Right cardiac atrium (tissue), 5 donors: ENCODE measurements at regions not wholly inside any gene's neighbourhood (a gene's known extent, or its start where the extent isn't known, plus 50 kb on each side); places are given as distances from the start of the nearest gene placed in this dataset.

Experiments
- ATAC-seq, 2 donors: fragments of 200-7000 bp; cut with Tn5 transposase; one replicate each; pipeline versions ENCODE4 v1.8.0 to v1.9.1; 2020; ENCODE audit warnings: moderate library complexity in 2 of 2, mild to moderate bottlenecking in 1 of 2
- DNase-seq, 3 donors: peaks; one replicate each; pipeline ENCODE4 v3.0.0-alpha.2; 2020
- H3K27ac ChIP-seq: one replicate; pipeline ENCODE4 v1.5.1; 2013; ENCODE audit warnings: mild to moderate bottlenecking, low read length, control low read depth, moderate library complexity
- H3K27me3 ChIP-seq: one replicate; pipeline ENCODE4 v1.6.1; 2013; ENCODE audit not compliant: control insufficient read depth, insufficient read depth
- H3K4me1 ChIP-seq: one replicate; pipeline ENCODE4 v1.6.1; 2013; ENCODE audit warnings: low read length; ENCODE audit not compliant: control insufficient read depth, insufficient read depth
- H3K4me3 ChIP-seq: one replicate; pipeline ENCODE4 v1.5.1; 2013; ENCODE audit warnings: low read length, control low read depth
- H3K9me3 ChIP-seq: one replicate; pipeline ENCODE4 v1.6.1; 2013; ENCODE audit warnings: low read length; ENCODE audit not compliant: control insufficient read depth
- WGBS: extraction: QIAGEN DNeasy Blood & Tissue Kit; methylation state at CpG from one replicate; pipeline ENCODE4 v1.1.7; 2013; 5-methylcytosine and 5-hydroxymethylcytosine counted together
- intact Hi-C, 4 donors: fragments of 100-400 bp; cut with DNase I; formaldehyde crosslinking; loops; one replicate each; pipeline versions ENCODE4 v1.11.0 to v1.14.0; 2022 to 2023
- donor health status: healthy with polysubstance abuse.
- donor health status: DM: no; HTN: yes; CAD: no.
- donor health status: DM: no; HTN: no; CAD: no.
- donor health status: DM: no; HTN: yes; CAD: no; lungs with severe emphysema.
- donor health status: DM: yes; HTN: yes; CAD: no.

GRCh38 chr7:3197567-3198213 is 103.4 kb upstream of the SDK1 start:
- Histone ChIP-seq H3K27ac (no peak overlapping the region), H3K27me3 (no peaks in the 10 kb centered on the region), H3K4me1 (no peaks in the 10 kb centered on the region), H3K9me3 (peaks cover 2% of the 10 kb centered on the region), H3K4me3 (no peak overlapping the region)
- intact Hi-C loops, result no loop called here
- no peak for DNase-seq
- no peak for ATAC-seq
- 79% methylated on average over 11 of the region's 11 CpGs for WGBS

GRCh38 chr7:3198316-3198715 is 102.7 kb upstream of the SDK1 start:
- no peak for ATAC-seq
- intact Hi-C loops, result no loop called here
- H3K27me3 ChIP-seq, result no peaks in the 10 kb centered on the region
- H3K4me1 ChIP-seq, result no peaks in the 10 kb centered on the region
- no peak overlapping the region for H3K27ac ChIP-seq
- H3K9me3 ChIP-seq, result peaks cover 2% of the 10 kb centered on the region
- H3K4me3 ChIP-seq, result no peak overlapping the region
- no peak for DNase-seq

- H3K4me1 ChIP-seq, result no peaks in the 10 kb centered on the region
- WGBS, result 96% methylated on average over 1 of the region's 1 CpG
- ATAC-seq, result no peak
These were observed 100.5 kb upstream of the SDK1 start for GRCh38 chr7:3200504-3200903.

GRCh38 chr7:3201306-3201705 is 99.7 kb upstream of the SDK1 start:
- H3K27ac ChIP-seq, result no peak overlapping the region
- 47% methylated on average over 1 of the region's 1 CpG for WGBS
- DNase-seq (no peak), ATAC-seq (no peak)
- H3K4me3 ChIP-seq, result no peak overlapping the region
- H3K27me3 ChIP-seq, result no peaks in the 10 kb centered on the region
- intact Hi-C loops, result no loop called here
- H3K4me1 ChIP-seq, result no peaks in the 10 kb centered on the region
- no peaks in the 10 kb centered on the region for H3K9me3 ChIP-seq

More at GRCh38 chr7:3200504-3200903, 100.5 kb upstream of the SDK1 start:
- Histone ChIP-seq H3K27ac (no peak overlapping the region), H3K9me3 (no peaks in the 10 kb centered on the region), H3K4me3 (no peak overlapping the region), H3K27me3 (no peaks in the 10 kb centered on the region)
- DNase-seq, result no peak
- intact Hi-C loops, result no loop called here

- no peaks in the 10 kb centered on the region for H3K9me3 ChIP-seq
- no peaks in the 10 kb centered on the region for H3K4me1 ChIP-seq
- WGBS, result 60% methylated on average over 6 of the region's 6 CpGs
- intact Hi-C loops, result no loop called here
- no peak overlapping the region for H3K4me3 ChIP-seq
- DNase-seq, result no peak
- H3K27ac ChIP-seq, result no peak overlapping the region
- ATAC-seq, result peak; percentile 22 to 65
- H3K27me3 ChIP-seq, result no peaks in the 10 kb centered on the region
These were observed 98.9 kb upstream of the SDK1 start for GRCh38 chr7:3201937-3202710.

GRCh38 chr7:3204526-3204925 is 96.5 kb upstream of the SDK1 start:
- H3K27ac ChIP-seq, result no peak overlapping the region
- intact Hi-C loops, result no loop called here
- no peak for DNase-seq
- no peak overlapping the region for H3K4me3 ChIP-seq
- ATAC-seq, result no peak
- no peaks in the 10 kb centered on the region for H3K27me3 ChIP-seq
- WGBS, result 91% methylated on average over 6 of the region's 6 CpGs
- H3K4me1 ChIP-seq, result no peaks in the 10 kb centered on the region
- no peaks in the 10 kb centered on the region for H3K9me3 ChIP-seq

GRCh38 chr7:3206101-3206500 is 95.0 kb upstream of the SDK1 start:
- Histone ChIP-seq H3K27me3 (no peaks in the 10 kb centered on the region), H3K9me3 (no peaks in the 10 kb centered on the region), H3K27ac (no peak overlapping the region), H3K4me1 (no peaks in the 10 kb centered on the region), H3K4me3 (no peak overlapping the region)
- intact Hi-C loops, result no loop called here
- no peak for ATAC-seq
- DNase-seq, result no peak
- 69% methylated on average over 5 of the region's 5 CpGs for WGBS

GRCh38 chr7:3206771-3207191 is 94.3 kb upstream of the SDK1 start:
- ATAC-seq (no peak), DNase-seq (no peak)
- WGBS, result 87% methylated on average over 5 of the region's 5 CpGs
- intact Hi-C loops, result no loop called here
- Histone ChIP-seq H3K4me3 (no peak overlapping the region), H3K27ac (no peak overlapping the region), H3K27me3 (no peaks in the 10 kb centered on the region), H3K9me3 (no peaks in the 10 kb centered on the region), H3K4me1 (no peaks in the 10 kb centered on the region)

- no peak overlapping the region for H3K27ac ChIP-seq
- H3K27me3 ChIP-seq, result no peaks in the 10 kb centered on the region
- no peaks in the 10 kb centered on the region for H3K4me1 ChIP-seq
- DNase-seq, result no peak
- no peaks in the 10 kb centered on the region for H3K9me3 ChIP-seq
- intact Hi-C loops, result no loop called here
- no peak overlapping the region for H3K4me3 ChIP-seq
- 56% methylated on average over 11 of the region's 11 CpGs for WGBS
- ATAC-seq, result no peak
These were observed 93.6 kb upstream of the SDK1 start for GRCh38 chr7:3207387-3207902.

GRCh38 chr7:3210531-3210930 is 90.5 kb upstream of the SDK1 start:
- 91% methylated on average over 2 of the region's 2 CpGs for WGBS
- intact Hi-C loops, result no loop called here
- Histone ChIP-seq H3K9me3 (no peaks in the 10 kb centered on the region), H3K4me3 (no peak overlapping the region), H3K27me3 (no peaks in the 10 kb centered on the region), H3K4me1 (no peaks in the 10 kb centered on the region), H3K27ac (no peak overlapping the region)
- ATAC-seq (no peak), DNase-seq (no peak)

- DNase-seq (no peak), ATAC-seq (no peak)
- Histone ChIP-seq H3K9me3 (no peaks in the 10 kb centered on the region), H3K4me3 (no peak overlapping the region), H3K27me3 (no peaks in the 10 kb centered on the region), H3K27ac (no peak overlapping the region), H3K4me1 (no peaks in the 10 kb centered on the region)
- whole genome bisulfite sequencing, result 68% methylated on average over 4 of the region's 4 CpGs
- intact Hi-C loops, result no loop called here
These were observed 87.0 kb upstream of the SDK1 start for GRCh38 chr7:3214090-3214413.
